ENCODE measurements at regions not wholly inside any gene's neighbourhood (a gene's known extent, or its start where the extent isn't known, plus 50 kb on each side); places are given as distances from the start of the nearest gene placed in this dataset.

- Histone ChIP-seq H2BK5ac (ENCODE audit: low read depth, low read length, poor library complexity, severe bottlenecking) (no peak overlapping the region), H3K4me3 (ENCODE audit: insufficient read depth in 1 of 2, low read depth in 1 of 2, low read length in 2 of 2) (no peak overlapping the region), H3K36me3 (ENCODE audit: control insufficient read depth in 1 of 2, insufficient read depth in 2 of 2, low read depth in 1 of 2, low read length in 2 of 2) (no peaks in the 10 kb centered on the region), H2BK15ac (ENCODE audit: low read depth, poor library complexity, severe bottlenecking) (no peak overlapping the region), H3K23ac (ENCODE audit: low read length in 2 of 2) (no peak overlapping the region), H3K79me1 (replicated peaks; ENCODE audit: low read length, poor library complexity, severe bottlenecking) (no peaks in the 10 kb centered on the region), H3K4me1 (ENCODE audit: control insufficient read depth, insufficient read depth, low read depth, low read length) (no peaks in the 10 kb centered on the region), H3K9me3 (ENCODE audit: control insufficient read depth, low read length) (peaks cover 3% of the 10 kb centered on the region), H3K14ac (ENCODE audit: low read length in 2 of 2) (no peak overlapping the region), H3K4ac (ENCODE audit: low read depth in 1 of 2, low read length in 2 of 2) (no peak overlapping the region), H4K91ac (ENCODE audit: low read length) (no peak overlapping the region), H3K27ac (ENCODE audit: low read length, poor library complexity, severe bottlenecking) (no peak overlapping the region), H3K27me3 (ENCODE audit: control insufficient read depth in 1 of 2, insufficient read depth in 1 of 2, low read length in 2 of 2) (no peaks in the 10 kb centered on the region), H3K18ac (ENCODE audit: low read depth in 1 of 2, low read length in 2 of 2) (no peak overlapping the region), H3K9ac (ENCODE audit: low read length) (no peak overlapping the region), H2BK120ac (ENCODE audit: low read depth, low read length) (no peak overlapping the region), H2BK12ac (ENCODE audit: low read length in 2 of 2) (no peak overlapping the region), H4K8ac (ENCODE audit: low read length) (no peak overlapping the region), H2AFZ (ENCODE audit: low read depth, low read length) (no peak overlapping the region), H2AK5ac (ENCODE audit: low read length, severe bottlenecking) (no peak overlapping the region), H3K4me2 (ENCODE audit: low read length, poor library complexity, severe bottlenecking) (no peak overlapping the region)
- no peak for DNase-seq
- 98% methylated on average over 6 of the region's 6 CpGs for WGBS
Observed at GRCh38 chr6:112787371-112787770, 440.2 kb downstream of the RFPL4B start.

GRCh38 chr6:112795316-112795715 lies 448.2 kb downstream of the RFPL4B start:
- H3K4me1 ChIP-seq (ENCODE audit: control insufficient read depth, insufficient read depth, low read depth, low read length) = no peaks in the 10 kb centered on the region
- H3K9ac ChIP-seq (ENCODE audit: low read length) = no peak overlapping the region
- no peak overlapping the region for H3K14ac ChIP-seq (ENCODE audit: low read length in 2 of 2)
- H3K79me1 ChIP-seq (replicated peaks; ENCODE audit: low read length, poor library complexity, severe bottlenecking) = no peaks in the 10 kb centered on the region
- H2AFZ ChIP-seq (ENCODE audit: low read depth, low read length) = no peak overlapping the region
- no peak overlapping the region for H3K18ac ChIP-seq (ENCODE audit: low read depth in 1 of 2, low read length in 2 of 2)
- no peak overlapping the region for H2BK120ac ChIP-seq (ENCODE audit: low read depth, low read length)
- WGBS = 100% methylated on average over 1 of the region's 1 CpG
- H3K36me3 ChIP-seq (ENCODE audit: control insufficient read depth in 1 of 2, insufficient read depth in 2 of 2, low read depth in 1 of 2, low read length in 2 of 2) = no peaks in the 10 kb centered on the region
- no peak overlapping the region for H3K4me3 ChIP-seq (ENCODE audit: insufficient read depth in 1 of 2, low read depth in 1 of 2, low read length in 2 of 2)
- no peak overlapping the region for H2AK5ac ChIP-seq (ENCODE audit: low read length, severe bottlenecking)
- no peaks in the 10 kb centered on the region for H3K27me3 ChIP-seq (ENCODE audit: control insufficient read depth in 1 of 2, insufficient read depth in 1 of 2, low read length in 2 of 2)
- no peak overlapping the region for H3K4ac ChIP-seq (ENCODE audit: low read depth in 1 of 2, low read length in 2 of 2)
- H2BK5ac ChIP-seq (ENCODE audit: low read depth, low read length, poor library complexity, severe bottlenecking) = no peak overlapping the region
- no peak overlapping the region for H2BK15ac ChIP-seq (ENCODE audit: low read depth, poor library complexity, severe bottlenecking)
- no peak overlapping the region for H3K4me2 ChIP-seq (ENCODE audit: low read length, poor library complexity, severe bottlenecking)
- H4K91ac ChIP-seq (ENCODE audit: low read length) = no peak overlapping the region
- H3K23ac ChIP-seq (ENCODE audit: low read length in 2 of 2) = no peak overlapping the region
- H3K27ac ChIP-seq (ENCODE audit: low read length, poor library complexity, severe bottlenecking) = no peak overlapping the region
- no peak overlapping the region for H2BK12ac ChIP-seq (ENCODE audit: low read length in 2 of 2)
- H3K9me3 ChIP-seq (ENCODE audit: control insufficient read depth, low read length) = peaks cover 26% of the 10 kb centered on the region
- DNase-seq = no peak
- H4K8ac ChIP-seq (ENCODE audit: low read length) = no peak overlapping the region

DNA sequence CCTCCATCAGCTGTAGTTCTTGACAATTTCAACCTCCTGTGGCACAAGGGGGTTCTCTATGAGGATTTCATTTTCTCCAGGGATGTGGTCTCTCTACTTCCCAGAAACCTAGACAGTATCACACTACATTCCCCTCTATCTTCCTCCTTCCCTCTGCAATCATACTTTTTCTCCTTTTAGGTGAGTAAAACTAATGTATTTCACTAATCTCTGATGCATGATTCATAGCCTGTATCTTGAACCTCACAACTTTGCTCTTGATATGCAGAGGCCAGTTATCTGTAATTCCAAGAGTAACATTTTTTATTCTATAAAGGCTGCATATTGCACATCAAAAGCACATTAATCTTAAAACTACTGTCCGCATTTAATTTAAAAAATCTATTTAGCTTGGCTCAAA lies 449.6 kb downstream of the RFPL4B start:
- no peak overlapping the region for H3K23ac ChIP-seq (ENCODE audit: low read length in 2 of 2)
- H2BK15ac ChIP-seq (ENCODE audit: low read depth, poor library complexity, severe bottlenecking) = no peak overlapping the region
- H3K18ac ChIP-seq (ENCODE audit: low read depth in 1 of 2, low read length in 2 of 2) = no peak overlapping the region
- no peak overlapping the region for H3K4me3 ChIP-seq (ENCODE audit: insufficient read depth in 1 of 2, low read depth in 1 of 2, low read length in 2 of 2)
- no peak overlapping the region for H2BK12ac ChIP-seq (ENCODE audit: low read length in 2 of 2)
- DNase-seq = no peak
- no peaks in the 10 kb centered on the region for H3K4me1 ChIP-seq (ENCODE audit: control insufficient read depth, insufficient read depth, low read depth, low read length)
- no peak overlapping the region for H4K8ac ChIP-seq (ENCODE audit: low read length)
- H4K91ac ChIP-seq (ENCODE audit: low read length) = no peak overlapping the region
- H3K27me3 ChIP-seq (ENCODE audit: control insufficient read depth in 1 of 2, insufficient read depth in 1 of 2, low read length in 2 of 2) = no peaks in the 10 kb centered on the region
- no peak overlapping the region for H3K4ac ChIP-seq (ENCODE audit: low read depth in 1 of 2, low read length in 2 of 2)
- H3K79me1 ChIP-seq (replicated peaks; ENCODE audit: low read length, poor library complexity, severe bottlenecking) = no peaks in the 10 kb centered on the region
- H3K14ac ChIP-seq (ENCODE audit: low read length in 2 of 2) = no peak overlapping the region
- H2AFZ ChIP-seq (ENCODE audit: low read depth, low read length) = no peak overlapping the region
- H3K36me3 ChIP-seq (ENCODE audit: control insufficient read depth in 1 of 2, insufficient read depth in 2 of 2, low read depth in 1 of 2, low read length in 2 of 2) = no peaks in the 10 kb centered on the region
- H3K9me3 ChIP-seq (ENCODE audit: control insufficient read depth, low read length) = peaks cover 26% of the 10 kb centered on the region
- H2BK120ac ChIP-seq (ENCODE audit: low read depth, low read length) = no peak overlapping the region
- no peak overlapping the region for H3K4me2 ChIP-seq (ENCODE audit: low read length, poor library complexity, severe bottlenecking)
- no peak overlapping the region for H3K9ac ChIP-seq (ENCODE audit: low read length)
- no peak overlapping the region for H2BK5ac ChIP-seq (ENCODE audit: low read depth, low read length, poor library complexity, severe bottlenecking)
- H3K27ac ChIP-seq (ENCODE audit: low read length, poor library complexity, severe bottlenecking) = no peak overlapping the region
- no peak overlapping the region for H2AK5ac ChIP-seq (ENCODE audit: low read length, severe bottlenecking)
- WGBS = no CpG with 5 or more reads among the region's 1 CpG

GRCh38 chr6:112799889-112800288 lies 452.8 kb downstream of the RFPL4B start:
- Histone ChIP-seq H2AK5ac (ENCODE audit: low read length, severe bottlenecking) (no peak overlapping the region), H3K4me2 (ENCODE audit: low read length, poor library complexity, severe bottlenecking) (no peak overlapping the region), H3K4ac (ENCODE audit: low read depth in 1 of 2, low read length in 2 of 2) (no peak overlapping the region), H2AFZ (ENCODE audit: low read depth, low read length) (no peak overlapping the region), H3K9me3 (ENCODE audit: control insufficient read depth, low read length) (peaks cover under 1% of the 10 kb centered on the region), H2BK12ac (ENCODE audit: low read length in 2 of 2) (no peak overlapping the region), H3K18ac (ENCODE audit: low read depth in 1 of 2, low read length in 2 of 2) (no peak overlapping the region), H3K4me1 (ENCODE audit: control insufficient read depth, insufficient read depth, low read depth, low read length) (no peaks in the 10 kb centered on the region), H4K91ac (ENCODE audit: low read length) (no peak overlapping the region), H2BK5ac (ENCODE audit: low read depth, low read length, poor library complexity, severe bottlenecking) (no peak overlapping the region), H2BK120ac (ENCODE audit: low read depth, low read length) (no peak overlapping the region), H4K8ac (ENCODE audit: low read length) (no peak overlapping the region), H3K9ac (ENCODE audit: low read length) (peak overlapping the region; percentile 79), H2BK15ac (ENCODE audit: low read depth, poor library complexity, severe bottlenecking) (no peak overlapping the region), H3K14ac (ENCODE audit: low read length in 2 of 2) (no peak overlapping the region), H3K27ac (ENCODE audit: low read length, poor library complexity, severe bottlenecking) (no peak overlapping the region), H3K27me3 (ENCODE audit: control insufficient read depth in 1 of 2, insufficient read depth in 1 of 2, low read length in 2 of 2) (no peaks in the 10 kb centered on the region), H3K4me3 (ENCODE audit: insufficient read depth in 1 of 2, low read depth in 1 of 2, low read length in 2 of 2) (no peak overlapping the region), H3K23ac (ENCODE audit: low read length in 2 of 2) (no peak overlapping the region), H3K36me3 (ENCODE audit: control insufficient read depth in 1 of 2, insufficient read depth in 2 of 2, low read depth in 1 of 2, low read length in 2 of 2) (no peaks in the 10 kb centered on the region), H3K79me1 (replicated peaks; ENCODE audit: low read length, poor library complexity, severe bottlenecking) (no peaks in the 10 kb centered on the region)
- DNase-seq = no peak
- WGBS = 93% methylated on average over 1 of the region's 1 CpG

Measured in mesenchymal stem cell (in vitro differentiated cells and primary cell).